Parathyroid adenoma (tissue), 2 donors: ENCODE measurements at regions not wholly inside any gene's neighbourhood (a gene's known extent, or its start where the extent isn't known, plus 50 kb on each side); places are given as distances from the start of the nearest gene placed in this dataset.

Experiments
- H2AFZ ChIP-seq: fragments of 300-600 bp; sonication (generic); one replicate; pipeline ENCODE4 v1.7.0; 2017; ENCODE audit warnings: antibody characterized with exemption, mild to moderate bottlenecking
- H3K27ac ChIP-seq: fragments of 300-600 bp; sonication (generic); one replicate; pipeline ENCODE4 v1.7.0; 2017
- H3K27me3 ChIP-seq: fragments of 300-600 bp; sonication (generic); one replicate; pipeline ENCODE4 v1.7.0; 2017; ENCODE audit warnings: low read length; ENCODE audit not compliant: control insufficient read depth, insufficient read depth
- H3K36me3 ChIP-seq: fragments of 300-600 bp; sonication (generic); one replicate; pipeline ENCODE4 v1.7.0; 2017; ENCODE audit warnings: low read length; ENCODE audit not compliant: control insufficient read depth, insufficient read depth
- H3K4me1 ChIP-seq: fragments of 300-600 bp; sonication (generic); one replicate; pipeline ENCODE4 v1.7.0; 2017; ENCODE audit warnings: control low read depth
- H3K4me2 ChIP-seq: fragments of 300-600 bp; sonication (generic); one replicate; pipeline ENCODE4 v1.7.0; 2017; ENCODE audit warnings: low read length
- H3K4me3 ChIP-seq: fragments of 300-600 bp; sonication (generic); one replicate; pipeline ENCODE4 v1.7.0; 2017; ENCODE audit warnings: low read depth, low read length
- H3K79me2 ChIP-seq: fragments of 300-600 bp; sonication (generic); one replicate; pipeline ENCODE4 v1.7.0; 2017; ENCODE audit warnings: control low read depth
- H3K9ac ChIP-seq: fragments of 300-600 bp; sonication (generic); one replicate; pipeline ENCODE4 v1.7.0; 2017; ENCODE audit warnings: mild to moderate bottlenecking
- H3K9me3 ChIP-seq: fragments of 300-600 bp; sonication (generic); one replicate; pipeline ENCODE4 v1.7.0; 2017; ENCODE audit warnings: low read length; ENCODE audit not compliant: control insufficient read depth
- CTCF ChIP-seq: fragments of 300-600 bp; sonication (generic); IDR thresholded peaks from one replicate; pipeline ENCODE4 v1.7.0; 2017; ENCODE audit warnings: antibody characterized with exemption, mild to moderate bottlenecking
- donor health status: primary hyperparathyroidism.

- H3K27ac ChIP-seq = no peak overlapping the region
- no peak overlapping the region for H3K4me2 ChIP-seq
- TF ChIP-seq CTCF = no peak
- no peak overlapping the region for H3K4me3 ChIP-seq
- no peak overlapping the region for H2AFZ ChIP-seq
- H3K79me2 ChIP-seq = no peaks in the 10 kb centered on the region
- H3K27me3 ChIP-seq = no peaks in the 10 kb centered on the region
- H3K9me3 ChIP-seq = no peaks in the 10 kb centered on the region
- no peak overlapping the region for H3K9ac ChIP-seq
- H3K4me1 ChIP-seq = no peaks in the 10 kb centered on the region
- H3K36me3 ChIP-seq = no peaks in the 10 kb centered on the region
These were observed 153.6 kb downstream of the PAH start for GRCh38 chr12:102763471-102763870.

GRCh38 chr12:102763061-102763460 lies 154.0 kb downstream of the PAH start:
- H3K36me3 ChIP-seq = no peaks in the 10 kb centered on the region
- no peak overlapping the region for H3K4me2 ChIP-seq
- no peak overlapping the region for H3K27ac ChIP-seq
- no peaks in the 10 kb centered on the region for H3K4me1 ChIP-seq
- H2AFZ ChIP-seq = no peak overlapping the region
- no peaks in the 10 kb centered on the region for H3K9me3 ChIP-seq
- no peak overlapping the region for H3K4me3 ChIP-seq
- no peaks in the 10 kb centered on the region for H3K27me3 ChIP-seq
- no peak for TF ChIP-seq CTCF
- H3K9ac ChIP-seq = no peak overlapping the region
- H3K79me2 ChIP-seq = no peaks in the 10 kb centered on the region

GRCh38 chr12:102760322-102760721 lies 156.7 kb downstream of the PAH start:
- no peak overlapping the region for H3K4me2 ChIP-seq
- H3K36me3 ChIP-seq = no peaks in the 10 kb centered on the region
- H3K9ac ChIP-seq = no peak overlapping the region
- H3K9me3 ChIP-seq = no peaks in the 10 kb centered on the region
- no peaks in the 10 kb centered on the region for H3K79me2 ChIP-seq
- H3K4me1 ChIP-seq = no peaks in the 10 kb centered on the region
- no peak overlapping the region for H3K27ac ChIP-seq
- H3K27me3 ChIP-seq = no peaks in the 10 kb centered on the region
- no peak for TF ChIP-seq CTCF
- H2AFZ ChIP-seq = no peak overlapping the region
- H3K4me3 ChIP-seq = no peak overlapping the region

GRCh38 chr12:102759466-102759865 lies 157.6 kb downstream of the PAH start:
- H3K4me3 ChIP-seq = no peak overlapping the region
- no peak overlapping the region for H3K4me2 ChIP-seq
- H2AFZ ChIP-seq = no peak overlapping the region
- H3K4me1 ChIP-seq = no peaks in the 10 kb centered on the region
- no peak overlapping the region for H3K27ac ChIP-seq
- TF ChIP-seq CTCF = no peak
- no peaks in the 10 kb centered on the region for H3K36me3 ChIP-seq
- H3K79me2 ChIP-seq = no peaks in the 10 kb centered on the region
- no peaks in the 10 kb centered on the region for H3K27me3 ChIP-seq
- H3K9me3 ChIP-seq = no peaks in the 10 kb centered on the region
- no peak overlapping the region for H3K9ac ChIP-seq

GRCh38 chr12:102757882-102758226 lies 159.2 kb downstream of the PAH start:
- no peak for TF ChIP-seq CTCF
- Histone ChIP-seq H3K4me2 (no peak overlapping the region), H3K27me3 (no peaks in the 10 kb centered on the region), H3K36me3 (no peaks in the 10 kb centered on the region), H3K27ac (no peak overlapping the region), H3K79me2 (no peaks in the 10 kb centered on the region), H3K4me1 (no peaks in the 10 kb centered on the region), H3K9ac (no peak overlapping the region), H2AFZ (no peak overlapping the region), H3K9me3 (no peaks in the 10 kb centered on the region), H3K4me3 (no peak overlapping the region)
